ENCODE measurements at regions not wholly inside any gene's neighbourhood (a gene's known extent, or its start where the extent isn't known, plus 50 kb on each side); places are given as distances from the start of the nearest gene placed in this dataset.
A peak's percentile ranks its signal among the peaks of the same experiment; 100 is the strongest.
"Not testable (repeated sequence)": the region's sequence is repeated elsewhere in the genome, so short reads cannot be mapped to it uniquely, and the experiment has no call there.

GRCh38 chr5:57750891-57751290 lies 268.3 kb upstream of the ACTBL2 start:
- no peak for DNase-seq

- no peak for DNase-seq
These were observed 267.7 kb upstream of the ACTBL2 start for GRCh38 chr5:57750282-57750681.

GRCh38 chr5:57749396-57749795 lies 266.8 kb upstream of the ACTBL2 start:
- DNase-seq: no peak

- DNase-seq: no peak
These were observed 263.4 kb upstream of the ACTBL2 start for GRCh38 chr5:57745700-57746651.

- DNase-seq: no peak
These were observed 262.4 kb upstream of the ACTBL2 start for GRCh38 chr5:57745029-57745428.

- DNase-seq: no peak
These were observed 258.7 kb upstream of the ACTBL2 start for GRCh38 chr5:57741336-57741735.

- no peak for DNase-seq
These were observed 256.2 kb upstream of the ACTBL2 start for GRCh38 chr5:57738787-57739186.

GRCh38 chr5:57738301-57738700 lies 255.7 kb upstream of the ACTBL2 start:
- DNase-seq: no peak

GRCh38 chr5:57736716-57737115 lies 254.1 kb upstream of the ACTBL2 start:
- DNase-seq: peak in 2 of 3 donors; percentile 30 to 62

- peak in 1 of 3 donors; percentile 79 for DNase-seq
These were observed 252.9 kb upstream of the ACTBL2 start for GRCh38 chr5:57735279-57736153.

- DNase-seq: peak in 2 of 3 donors; percentile 16 to 54
These were observed 251.7 kb upstream of the ACTBL2 start for GRCh38 chr5:57734296-57734695.

- DNase-seq: peak in 1 of 3 donors; percentile 40
These were observed 245.0 kb upstream of the ACTBL2 start for GRCh38 chr5:57727591-57727990.

GRCh38 chr5:57725658-57726504 lies 243.3 kb upstream of the ACTBL2 start:
- no peak for DNase-seq

GRCh38 chr5:57724836-57725235 lies 242.2 kb upstream of the ACTBL2 start:
- DNase-seq: peak in 1 of 3 donors; percentile 42

- peak in 1 of 3 donors; percentile 33 for DNase-seq
These were observed 238.6 kb upstream of the ACTBL2 start for GRCh38 chr5:57721226-57721625.

GRCh38 chr5:57720656-57721055 lies 238.0 kb upstream of the ACTBL2 start:
- DNase-seq: peak in 1 of 3 donors; percentile 17

GRCh38 chr5:57719216-57719615 lies 236.6 kb upstream of the ACTBL2 start:
- no peak for DNase-seq

- no peak for DNase-seq
These were observed 235.5 kb upstream of the ACTBL2 start for GRCh38 chr5:57718155-57718554.

GRCh38 chr5:57717555-57717954 lies 234.9 kb upstream of the ACTBL2 start:
- no peak for DNase-seq

GRCh38 chr5:57716661-57717060 lies 234.1 kb upstream of the ACTBL2 start:
- DNase-seq: no peak

- no peak for DNase-seq
These were observed 232.7 kb upstream of the ACTBL2 start for GRCh38 chr5:57715296-57715695.

GRCh38 chr5:57713535-57713934 lies 230.9 kb upstream of the ACTBL2 start:
- not testable (repeated sequence) for DNase-seq

Data from muscle of back (tissue), 3 donors.